D721Med (cell line): ENCODE measurements at regions not wholly inside any gene's neighbourhood (a gene's known extent, or its start where the extent isn't known, plus 50 kb on each side); places are given as distances from the start of the nearest gene placed in this dataset.

ENCODE experiments used
- DNase-seq: peaks from one replicate; pipeline ENCODE4 v3.0.0; 2011; ENCODE audit warnings: low spot score; ENCODE audit not compliant: insufficient read length
- FAIRE-seq: peaks from 2 replicates; lab custom pipeline; 2011; peaks lifted over from hg19 to GRCh38; lab: Jason Lieb, UNC
- CTCF ChIP-seq: IDR thresholded peaks from 2 replicates; pipeline ENCODE4 v1.5.1; 2012; ENCODE audit warnings: mild to moderate bottlenecking, control low read depth; ENCODE audit not compliant: insufficient read depth; ENCODE audit errors: missing control alignments

GRCh38 chr1:244341455-244342450 is 110.0 kb downstream of the ADSS2 start:
- no peak for TF ChIP-seq CTCF
- DNase-seq (no peak), FAIRE-seq (no peak)

- DNase-seq, result no peak
- FAIRE-seq, result no peak
- no peak for TF ChIP-seq CTCF
These were observed 107.7 kb downstream of the ADSS2 start for GRCh38 chr1:244344001-244344400.

- no peak for DNase-seq
- no peak for TF ChIP-seq CTCF
- no peak for FAIRE-seq
These were observed 104.6 kb downstream of the ADSS2 start for GRCh38 chr1:244346972-244347618.

- DNase-seq (no peak), FAIRE-seq (no peak)
- TF ChIP-seq CTCF, result no peak
These were observed 103.8 kb downstream of the ADSS2 start for GRCh38 chr1:244347942-244348341.

- no peak for TF ChIP-seq CTCF
- FAIRE-seq, result no peak
- DNase-seq, result no peak
These were observed 102.6 kb downstream of the ADSS2 start for GRCh38 chr1:244349103-244349531.

- FAIRE-seq (no peak), DNase-seq (no peak)
- no peak for TF ChIP-seq CTCF
These were observed 102.1 kb downstream of the ADSS2 start for GRCh38 chr1:244349581-244350001.

- no peak for TF ChIP-seq CTCF
- FAIRE-seq (no peak), DNase-seq (no peak)
These were observed 101.7 kb downstream of the ADSS2 start for GRCh38 chr1:244350027-244350426.
